SK-N-SH treated with all-trans-retinoic acid at 6 μM for 48 hours (cell line): ENCODE measurements at regions not wholly inside any gene's neighbourhood (a gene's known extent, or its start where the extent isn't known, plus 50 kb on each side); places are given as distances from the start of the nearest gene placed in this dataset.

Source experiments
- ATAC-seq: fragments of 200-7000 bp; cut with Tn5 transposase; 3 replicates; pipeline ENCODE4 v1.9.1; 2020; ENCODE audit warnings: mild to moderate bottlenecking, moderate library complexity
- ARNTL ChIP-seq: fragments of 450-650 bp; formaldehyde crosslinking; IDR thresholded peaks from 2 replicates; pipeline ENCODE4 v1.5.0; 2020; ENCODE audit warnings: low read depth, mild to moderate bottlenecking, moderate library complexity, borderline replicate concordance
- CSDC2 ChIP-seq: fragments of 250-450 bp; sonication (Bioruptor Pico); IDR thresholded peaks from 2 replicates; pipeline ENCODE4 v1.5.0; 2020; ENCODE audit warnings: mild to moderate bottlenecking, moderate library complexity
- ESRRG ChIP-seq: fragments of 250-450 bp; sonication (Bioruptor Pico); IDR thresholded peaks from 2 replicates; pipeline ENCODE4 v1.6.1; 2021; ENCODE audit warnings: mild to moderate bottlenecking
- GLIS3 ChIP-seq: fragments of 250-450 bp; sonication (Bioruptor Pico); IDR thresholded peaks from 2 replicates; pipeline ENCODE4 v1.5.0; 2020; ENCODE audit warnings: mild to moderate bottlenecking, moderate library complexity
- ISL1 ChIP-seq: fragments of 250-450 bp; sonication (Bioruptor Pico); IDR thresholded peaks from 2 replicates; pipeline ENCODE4 v2.1.2; 2022; ENCODE audit warnings: mild to moderate bottlenecking, moderate library complexity
- OSR1 ChIP-seq: fragments of 250-450 bp; sonication (Bioruptor Pico); IDR thresholded peaks from 2 replicates; pipeline ENCODE4 v1.8.0; 2022; ENCODE audit warnings: moderate library complexity, mild to moderate bottlenecking, inconsistent platforms
- PPARA ChIP-seq: fragments of 250-450 bp; sonication (Bioruptor Pico); IDR thresholded peaks from 2 replicates; pipeline ENCODE4 v1.5.0; 2020; ENCODE audit warnings: mild to moderate bottlenecking, borderline replicate concordance
- RARB ChIP-seq: fragments of 250-450 bp; sonication (Bioruptor Pico); IDR thresholded peaks from 2 replicates; pipeline ENCODE4 v1.8.0; 2021; ENCODE audit warnings: mild to moderate bottlenecking, moderate library complexity
- SNAI2 ChIP-seq: fragments of 250-450 bp; sonication (Bioruptor Pico); IDR thresholded peaks from 2 replicates; pipeline ENCODE4 v1.5.0; 2020; ENCODE audit warnings: mild to moderate bottlenecking, moderate library complexity
- TCF4 ChIP-seq: fragments of 250-450 bp; sonication (Bioruptor Pico); IDR thresholded peaks from 2 replicates; pipeline ENCODE4 v1.8.0; 2021; ENCODE audit warnings: mild to moderate bottlenecking, moderate library complexity, borderline replicate concordance
- TOX ChIP-seq: fragments of 250-450 bp; sonication (Bioruptor Pico); IDR thresholded peaks from 2 replicates; pipeline ENCODE4 v1.8.0; 2021; ENCODE audit warnings: mild to moderate bottlenecking, moderate library complexity, borderline replicate concordance
- ZC3H10 ChIP-seq: fragments of 250-450 bp; sonication (Bioruptor Pico); IDR thresholded peaks from 2 replicates; pipeline ENCODE4 v1.5.1; 2021; ENCODE audit warnings: mild to moderate bottlenecking, moderate library complexity
- ZFP3 ChIP-seq: fragments of 250-450 bp; sonication (Bioruptor Pico); IDR thresholded peaks from 2 replicates; pipeline ENCODE4 v1.5.0; 2020; ENCODE audit warnings: mild to moderate bottlenecking, moderate library complexity
- ZFP30 ChIP-seq: fragments of 450-650 bp; formaldehyde crosslinking; IDR thresholded peaks from 2 replicates; pipeline ENCODE4 v1.5.0; 2022; ENCODE audit warnings: mild to moderate bottlenecking, moderate library complexity
- ZNF565 ChIP-seq: fragments of 450-650 bp; formaldehyde crosslinking; conservative IDR thresholded peaks from 2 replicates; pipeline ENCODE4 v1.5.0; 2020; ENCODE audit warnings: low read depth, mild to moderate bottlenecking, moderate library complexity
- TF ChIP-seq, protein P1 (sequence below): fragments of 250-450 bp; sonication (Bioruptor Pico); IDR thresholded peaks from 2 replicates; pipeline ENCODE4 v1.5.1; 2021; ENCODE audit warnings: mild to moderate bottlenecking, moderate library complexity
- TF ChIP-seq, protein P2 (sequence below): fragments of 250-450 bp; sonication (Bioruptor Pico); IDR thresholded peaks from 2 replicates; pipeline ENCODE4 v1.5.0; 2020; ENCODE audit warnings: mild to moderate bottlenecking, moderate library complexity
- TF ChIP-seq, protein P3 (sequence below): fragments of 250-450 bp; sonication (Bioruptor Pico); IDR thresholded peaks from 2 replicates; pipeline ENCODE4 v1.8.0; 2020; ENCODE audit warnings: mild to moderate bottlenecking, moderate library complexity, borderline replicate concordance
- TF ChIP-seq, protein P4 (sequence below): fragments of 250-450 bp; sonication (Bioruptor Pico); IDR thresholded peaks from 2 replicates; pipeline ENCODE4 v1.5.1; 2020; ENCODE audit warnings: low read depth, mild to moderate bottlenecking, moderate library complexity

DNA sequence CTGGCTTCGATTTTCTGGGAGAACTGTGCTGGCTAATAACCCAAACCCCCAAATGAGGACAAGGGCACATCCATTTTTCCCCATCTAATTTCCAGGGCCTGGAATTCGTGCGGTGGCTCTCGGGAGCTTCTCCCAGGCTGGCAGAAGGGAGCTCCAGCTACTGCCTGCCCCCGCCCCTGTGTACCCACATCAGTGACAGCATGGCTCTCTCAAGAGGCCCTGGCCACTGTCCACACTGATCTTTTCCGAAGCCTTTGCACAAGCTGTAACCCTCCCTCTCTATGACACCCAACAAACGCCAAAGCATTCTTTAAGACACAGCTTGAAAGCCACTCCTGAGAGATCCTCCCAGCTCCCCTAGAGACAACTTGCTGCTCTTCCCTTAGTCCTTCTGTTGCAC lies 73.1 kb downstream of the ZIC5 start:
- TF ChIP-seq ISL1 (CRISPR knock-in tag) (no peak), PPARA (no peak), ZFP30 (CRISPR knock-in tag) (no peak), ZNF565 (no peak), GLIS3 (CRISPR knock-in tag) (no peak), TOX (no peak), OSR1 (CRISPR knock-in tag) (no peak), TCF4 (CRISPR knock-in tag) (no peak)
- TF ChIP-seq, protein P1, sequence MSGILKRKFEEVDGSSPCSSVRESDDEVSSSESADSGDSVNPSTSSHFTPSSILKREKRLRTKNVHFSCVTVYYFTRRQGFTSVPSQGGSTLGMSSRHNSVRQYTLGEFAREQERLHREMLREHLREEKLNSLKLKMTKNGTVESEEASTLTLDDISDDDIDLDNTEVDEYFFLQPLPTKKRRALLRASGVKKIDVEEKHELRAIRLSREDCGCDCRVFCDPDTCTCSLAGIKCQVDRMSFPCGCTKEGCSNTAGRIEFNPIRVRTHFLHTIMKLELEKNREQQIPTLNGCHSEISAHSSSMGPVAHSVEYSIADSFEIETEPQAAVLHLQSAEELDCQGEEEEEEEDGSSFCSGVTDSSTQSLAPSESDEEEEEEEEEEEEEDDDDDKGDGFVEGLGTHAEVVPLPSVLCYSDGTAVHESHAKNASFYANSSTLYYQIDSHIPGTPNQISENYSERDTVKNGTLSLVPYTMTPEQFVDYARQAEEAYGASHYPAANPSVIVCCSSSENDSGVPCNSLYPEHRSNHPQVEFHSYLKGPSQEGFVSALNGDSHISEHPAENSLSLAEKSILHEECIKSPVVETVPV (CRISPR knock-in tag): no peak
- TF ChIP-seq, protein P2, sequence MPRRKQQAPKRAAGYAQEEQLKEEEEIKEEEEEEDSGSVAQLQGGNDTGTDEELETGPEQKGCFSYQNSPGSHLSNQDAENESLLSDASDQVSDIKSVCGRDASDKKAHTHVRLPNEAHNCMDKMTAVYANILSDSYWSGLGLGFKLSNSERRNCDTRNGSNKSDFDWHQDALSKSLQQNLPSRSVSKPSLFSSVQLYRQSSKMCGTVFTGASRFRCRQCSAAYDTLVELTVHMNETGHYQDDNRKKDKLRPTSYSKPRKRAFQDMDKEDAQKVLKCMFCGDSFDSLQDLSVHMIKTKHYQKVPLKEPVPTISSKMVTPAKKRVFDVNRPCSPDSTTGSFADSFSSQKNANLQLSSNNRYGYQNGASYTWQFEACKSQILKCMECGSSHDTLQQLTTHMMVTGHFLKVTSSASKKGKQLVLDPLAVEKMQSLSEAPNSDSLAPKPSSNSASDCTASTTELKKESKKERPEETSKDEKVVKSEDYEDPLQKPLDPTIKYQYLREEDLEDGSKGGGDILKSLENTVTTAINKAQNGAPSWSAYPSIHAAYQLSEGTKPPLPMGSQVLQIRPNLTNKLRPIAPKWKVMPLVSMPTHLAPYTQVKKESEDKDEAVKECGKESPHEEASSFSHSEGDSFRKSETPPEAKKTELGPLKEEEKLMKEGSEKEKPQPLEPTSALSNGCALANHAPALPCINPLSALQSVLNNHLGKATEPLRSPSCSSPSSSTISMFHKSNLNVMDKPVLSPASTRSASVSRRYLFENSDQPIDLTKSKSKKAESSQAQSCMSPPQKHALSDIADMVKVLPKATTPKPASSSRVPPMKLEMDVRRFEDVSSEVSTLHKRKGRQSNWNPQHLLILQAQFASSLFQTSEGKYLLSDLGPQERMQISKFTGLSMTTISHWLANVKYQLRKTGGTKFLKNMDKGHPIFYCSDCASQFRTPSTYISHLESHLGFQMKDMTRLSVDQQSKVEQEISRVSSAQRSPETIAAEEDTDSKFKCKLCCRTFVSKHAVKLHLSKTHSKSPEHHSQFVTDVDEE (CRISPR knock-in tag): no peak
- TF ChIP-seq, protein P3, sequence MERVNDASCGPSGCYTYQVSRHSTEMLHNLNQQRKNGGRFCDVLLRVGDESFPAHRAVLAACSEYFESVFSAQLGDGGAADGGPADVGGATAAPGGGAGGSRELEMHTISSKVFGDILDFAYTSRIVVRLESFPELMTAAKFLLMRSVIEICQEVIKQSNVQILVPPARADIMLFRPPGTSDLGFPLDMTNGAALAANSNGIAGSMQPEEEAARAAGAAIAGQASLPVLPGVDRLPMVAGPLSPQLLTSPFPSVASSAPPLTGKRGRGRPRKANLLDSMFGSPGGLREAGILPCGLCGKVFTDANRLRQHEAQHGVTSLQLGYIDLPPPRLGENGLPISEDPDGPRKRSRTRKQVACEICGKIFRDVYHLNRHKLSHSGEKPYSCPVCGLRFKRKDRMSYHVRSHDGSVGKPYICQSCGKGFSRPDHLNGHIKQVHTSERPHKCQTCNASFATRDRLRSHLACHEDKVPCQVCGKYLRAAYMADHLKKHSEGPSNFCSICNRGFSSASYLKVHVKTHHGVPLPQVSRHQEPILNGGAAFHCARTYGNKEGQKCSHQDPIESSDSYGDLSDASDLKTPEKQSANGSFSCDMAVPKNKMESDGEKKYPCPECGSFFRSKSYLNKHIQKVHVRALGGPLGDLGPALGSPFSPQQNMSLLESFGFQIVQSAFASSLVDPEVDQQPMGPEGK (CRISPR knock-in tag): no peak
- ATAC-seq: no peak

DNA sequence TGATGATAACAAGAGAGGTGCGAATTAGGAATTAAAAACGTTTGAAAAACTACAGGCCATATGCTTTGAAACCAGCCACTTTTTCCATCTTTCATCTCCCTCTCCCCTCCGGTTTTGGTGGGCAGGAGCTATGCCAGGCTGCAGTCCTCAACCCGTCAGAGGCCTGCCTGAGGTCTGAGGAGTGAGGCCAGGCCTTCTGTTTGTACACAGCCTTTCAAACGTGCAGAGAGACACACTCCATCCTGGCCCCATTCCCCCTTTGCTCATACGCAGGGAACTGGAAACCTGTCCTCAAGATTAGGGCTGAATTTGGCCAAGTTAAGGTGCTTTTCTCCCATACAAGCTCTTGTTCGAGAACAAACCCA lies 74.5 kb downstream of the ZIC5 start:
- TF ChIP-seq ESRRG (no peak), TCF4 (CRISPR knock-in tag) (no peak), ZC3H10 (no peak), ZFP3 (no peak), TOX (no peak), SNAI2 (no peak), ISL1 (CRISPR knock-in tag) (no peak), ARNTL (no peak)
- TF ChIP-seq, protein P2 (CRISPR knock-in tag): no peak
- TF ChIP-seq, protein P1 (CRISPR knock-in tag): no peak
- no peak for ATAC-seq

DNA sequence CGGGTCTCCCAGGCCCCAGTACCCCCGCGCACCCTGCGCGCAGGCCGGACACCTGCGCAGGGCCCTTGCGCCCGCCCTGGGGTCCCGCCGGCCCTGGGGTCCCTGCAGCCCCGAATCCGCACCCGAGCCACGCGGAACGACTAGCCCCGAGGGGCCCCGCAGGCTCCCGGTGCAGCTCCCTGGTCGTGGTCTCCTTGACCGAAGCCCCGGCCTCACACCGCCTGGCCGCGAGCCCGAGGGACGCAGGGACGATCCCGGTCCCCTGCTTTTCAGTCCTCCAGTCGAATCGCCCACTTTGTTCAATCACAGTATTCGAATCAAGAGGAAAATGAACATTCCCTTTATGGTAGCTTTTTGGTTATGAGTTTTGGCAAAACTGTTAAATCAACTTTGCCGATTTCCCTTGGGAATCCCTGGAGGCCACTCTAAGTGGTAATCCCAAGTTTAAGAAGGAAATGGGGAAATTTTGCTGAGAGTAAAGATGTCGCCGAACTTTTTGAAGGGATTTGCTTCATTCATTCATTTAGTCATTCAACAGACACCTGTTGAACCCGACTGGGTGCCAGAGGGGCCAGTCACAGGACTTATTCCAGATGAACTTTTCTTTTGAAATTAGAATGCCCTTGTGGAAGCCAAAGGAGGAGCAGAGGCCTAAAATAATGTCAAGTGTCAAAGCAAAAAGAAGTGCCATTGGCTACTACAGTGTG lies 75.0 kb downstream of the ZIC5 start:
- no peak for ATAC-seq
- no peak for TF ChIP-seq ZFP3
- TF ChIP-seq, protein P4, sequence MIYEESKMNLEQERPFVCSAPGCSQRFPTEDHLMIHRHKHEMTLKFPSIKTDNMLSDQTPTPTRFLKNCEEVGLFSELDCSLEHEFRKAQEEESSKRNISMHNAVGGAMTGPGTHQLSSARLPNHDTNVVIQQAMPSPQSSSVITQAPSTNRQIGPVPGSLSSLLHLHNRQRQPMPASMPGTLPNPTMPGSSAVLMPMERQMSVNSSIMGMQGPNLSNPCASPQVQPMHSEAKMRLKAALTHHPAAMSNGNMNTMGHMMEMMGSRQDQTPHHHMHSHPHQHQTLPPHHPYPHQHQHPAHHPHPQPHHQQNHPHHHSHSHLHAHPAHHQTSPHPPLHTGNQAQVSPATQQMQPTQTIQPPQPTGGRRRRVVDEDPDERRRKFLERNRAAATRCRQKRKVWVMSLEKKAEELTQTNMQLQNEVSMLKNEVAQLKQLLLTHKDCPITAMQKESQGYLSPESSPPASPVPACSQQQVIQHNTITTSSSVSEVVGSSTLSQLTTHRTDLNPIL: no peak
- no peak for TF ChIP-seq ARNTL
- TF ChIP-seq PPARA: no peak
- no peak for TF ChIP-seq OSR1 (CRISPR knock-in tag)
- no peak for TF ChIP-seq ZFP30 (CRISPR knock-in tag)
- no peak for TF ChIP-seq ISL1 (CRISPR knock-in tag)
- no peak for TF ChIP-seq GLIS3 (CRISPR knock-in tag)
- no peak for TF ChIP-seq RARB
- no peak for TF ChIP-seq ZNF565
- no peak for TF ChIP-seq TOX
- TF ChIP-seq ZC3H10: no peak
- TF ChIP-seq TCF4 (CRISPR knock-in tag): no peak
- no peak for TF ChIP-seq CSDC2 (CRISPR knock-in tag)
- TF ChIP-seq, protein P1 (CRISPR knock-in tag): no peak
- no peak for TF ChIP-seq ESRRG
